ENCODE measurements at regions not wholly inside any gene's neighbourhood (a gene's known extent, or its start where the extent isn't known, plus 50 kb on each side); places are given as distances from the start of the nearest gene placed in this dataset.

DNA sequence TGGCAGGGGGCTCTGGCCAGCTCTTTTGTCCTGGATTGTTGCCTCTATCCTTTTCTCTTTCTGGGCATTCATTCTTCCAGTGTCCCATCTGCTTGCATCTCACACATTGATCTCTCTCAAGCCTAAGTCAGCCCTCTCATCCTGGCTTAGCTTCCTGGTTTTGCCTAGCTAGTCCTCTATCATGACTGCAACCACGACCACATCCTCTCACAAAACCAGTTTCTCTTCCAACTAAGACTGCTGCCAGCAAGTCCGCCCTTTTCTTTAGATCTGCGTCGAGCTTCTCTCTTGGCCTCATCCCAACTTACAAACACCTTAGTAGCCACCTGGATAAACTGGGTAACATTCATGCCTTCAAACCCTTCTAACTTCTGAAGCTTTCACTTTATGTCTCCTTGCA is 212.2 kb upstream of the HTR2A start:
- TF ChIP-seq, protein P1, sequence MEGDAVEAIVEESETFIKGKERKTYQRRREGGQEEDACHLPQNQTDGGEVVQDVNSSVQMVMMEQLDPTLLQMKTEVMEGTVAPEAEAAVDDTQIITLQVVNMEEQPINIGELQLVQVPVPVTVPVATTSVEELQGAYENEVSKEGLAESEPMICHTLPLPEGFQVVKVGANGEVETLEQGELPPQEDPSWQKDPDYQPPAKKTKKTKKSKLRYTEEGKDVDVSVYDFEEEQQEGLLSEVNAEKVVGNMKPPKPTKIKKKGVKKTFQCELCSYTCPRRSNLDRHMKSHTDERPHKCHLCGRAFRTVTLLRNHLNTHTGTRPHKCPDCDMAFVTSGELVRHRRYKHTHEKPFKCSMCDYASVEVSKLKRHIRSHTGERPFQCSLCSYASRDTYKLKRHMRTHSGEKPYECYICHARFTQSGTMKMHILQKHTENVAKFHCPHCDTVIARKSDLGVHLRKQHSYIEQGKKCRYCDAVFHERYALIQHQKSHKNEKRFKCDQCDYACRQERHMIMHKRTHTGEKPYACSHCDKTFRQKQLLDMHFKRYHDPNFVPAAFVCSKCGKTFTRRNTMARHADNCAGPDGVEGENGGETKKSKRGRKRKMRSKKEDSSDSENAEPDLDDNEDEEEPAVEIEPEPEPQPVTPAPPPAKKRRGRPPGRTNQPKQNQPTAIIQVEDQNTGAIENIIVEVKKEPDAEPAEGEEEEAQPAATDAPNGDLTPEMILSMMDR (IDR thresholded peaks at IDR 0.05), result no peak
- no peak for TF ChIP-seq POLR2A (IDR thresholded peaks at IDR 0.05)
